ENCODE measurements at regions not wholly inside any gene's neighbourhood (a gene's known extent, or its start where the extent isn't known, plus 50 kb on each side); places are given as distances from the start of the nearest gene placed in this dataset.

DNA sequence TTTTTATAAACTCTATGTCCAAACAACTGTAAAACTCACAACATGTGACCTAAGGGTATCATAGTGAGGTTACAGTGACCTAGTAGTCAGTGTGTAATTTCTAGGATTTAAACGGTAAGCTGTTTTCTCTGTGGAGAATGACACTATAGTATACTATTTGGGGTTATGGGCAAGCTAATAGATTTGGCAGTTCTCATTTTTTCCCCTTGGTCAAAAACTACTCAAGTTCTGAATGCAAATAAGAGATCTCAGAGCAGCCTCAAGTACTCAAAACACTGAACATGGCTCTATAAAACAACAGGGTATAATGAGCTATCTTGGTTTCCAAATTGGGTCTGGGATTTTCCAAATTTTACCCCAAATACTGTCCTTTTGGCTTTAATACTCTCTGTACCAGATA, 88.5 kb upstream of the HMCN1 start:
- no peak for DNase-seq (ENCODE audit: low read depth in 4 of 4, low spot score in 1 of 4)

DNA sequence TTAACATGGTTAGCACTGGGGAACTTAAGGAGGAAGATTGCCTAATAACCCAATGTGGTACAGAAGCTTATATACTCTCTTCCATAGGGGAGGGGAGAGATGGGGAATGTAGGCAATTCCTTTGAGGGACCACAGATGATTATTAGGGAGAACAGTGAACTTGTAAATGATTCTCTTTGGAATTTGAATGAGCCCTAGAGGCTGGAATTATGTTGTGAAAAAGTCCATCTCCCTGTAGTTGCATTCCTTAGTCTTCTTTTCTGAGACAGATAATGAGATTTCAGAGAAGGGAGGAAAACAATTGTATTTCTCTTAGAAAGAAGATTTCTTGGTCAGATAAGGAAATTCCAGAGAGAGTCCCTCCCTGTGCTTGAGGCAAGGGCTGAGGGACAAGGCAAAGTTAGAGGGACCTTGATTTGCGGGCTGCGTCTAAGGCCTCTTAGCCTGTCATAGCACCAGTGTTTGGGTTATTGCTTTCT, 89.0 kb upstream of the HMCN1 start:
- no peak for DNase-seq (ENCODE audit: low read depth in 4 of 4, low spot score in 1 of 4)

DNA sequence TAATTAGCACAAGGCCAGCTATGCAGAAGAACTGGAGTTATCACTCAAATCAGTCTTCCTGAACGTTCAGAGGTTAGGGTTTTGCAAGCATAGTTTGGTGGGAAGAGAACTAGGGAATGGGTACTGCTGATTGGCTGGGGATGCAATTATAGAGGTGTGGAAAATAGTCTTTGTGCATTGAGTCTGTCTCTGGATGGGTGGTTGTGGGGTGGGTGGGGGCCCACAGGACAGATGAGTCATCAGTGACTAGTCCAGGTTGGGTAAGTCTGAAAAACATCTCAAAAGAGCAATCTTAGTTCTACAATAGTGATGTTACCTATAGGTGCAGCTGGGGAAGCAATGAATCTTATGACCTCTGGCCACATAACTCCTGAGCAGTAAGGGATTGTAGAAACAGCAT, 89.7 kb upstream of the HMCN1 start:
- DNase-seq (ENCODE audit: low read depth in 4 of 4, low spot score in 1 of 4): no peak

- peak in 1 of 4 experiments; percentile 4 for DNase-seq (ENCODE audit: low read depth in 4 of 4, low spot score in 1 of 4)
These were observed 97.3 kb upstream of the HMCN1 start for GRCh38 chr1:185636848-185637247.

DNA sequence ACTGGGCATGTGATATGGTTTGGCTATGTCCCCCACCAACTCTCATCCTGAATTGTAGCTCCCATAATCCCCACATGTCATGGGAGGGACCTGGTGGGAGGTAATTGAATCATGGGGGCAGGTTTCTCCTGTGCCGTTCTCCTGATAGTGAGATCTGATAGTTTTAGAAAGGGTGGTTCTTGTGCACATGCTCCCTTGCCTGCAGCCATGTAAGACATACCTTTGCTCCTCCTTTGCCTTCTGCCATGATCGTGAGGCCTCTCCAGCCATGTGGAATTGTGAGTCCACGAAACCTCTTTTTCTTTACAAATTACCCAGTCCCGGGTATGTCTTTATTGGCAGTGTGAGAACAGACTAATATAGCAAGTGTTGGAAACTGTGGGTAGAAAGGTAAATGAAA, 99.5 kb upstream of the HMCN1 start:
- no peak for DNase-seq (ENCODE audit: low read depth in 4 of 4, low spot score in 1 of 4)

DNA sequence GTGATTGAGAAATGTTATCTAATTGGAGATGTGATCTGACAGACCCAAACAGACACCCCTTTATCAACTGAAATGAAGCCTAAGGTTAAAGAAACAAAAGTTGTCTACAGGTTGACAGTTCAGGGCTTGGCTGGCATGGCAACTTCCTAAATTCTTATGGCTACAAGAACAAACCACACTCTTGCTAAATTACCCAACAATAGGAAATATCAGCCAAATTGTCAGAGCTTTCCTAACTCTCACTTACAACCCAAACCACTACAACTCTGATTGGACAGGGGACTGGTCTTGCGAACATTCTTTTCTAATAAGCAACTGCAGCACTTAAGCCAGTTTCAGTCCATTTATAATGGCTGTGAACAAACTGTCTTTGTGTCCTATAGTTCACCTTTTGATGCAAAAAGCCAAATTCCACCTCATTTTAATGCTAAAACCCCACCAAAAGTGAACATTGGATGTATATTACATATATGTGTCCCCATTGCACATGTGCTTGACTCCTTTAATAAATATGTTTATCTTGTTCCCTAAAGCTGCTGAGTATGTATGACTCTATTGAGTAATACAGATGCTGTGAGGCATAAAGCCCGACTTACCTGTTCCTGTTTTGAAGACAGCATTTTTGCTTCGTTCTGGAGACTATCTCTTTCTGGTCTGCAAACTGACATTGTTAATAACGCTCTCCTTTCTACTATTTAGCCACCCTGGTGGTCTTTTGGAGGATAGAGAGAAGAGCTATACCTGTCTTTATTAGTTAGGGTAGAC, 101.3 kb upstream of the HMCN1 start:
- no peak for DNase-seq (ENCODE audit: low read depth in 4 of 4, low spot score in 1 of 4)

DNA sequence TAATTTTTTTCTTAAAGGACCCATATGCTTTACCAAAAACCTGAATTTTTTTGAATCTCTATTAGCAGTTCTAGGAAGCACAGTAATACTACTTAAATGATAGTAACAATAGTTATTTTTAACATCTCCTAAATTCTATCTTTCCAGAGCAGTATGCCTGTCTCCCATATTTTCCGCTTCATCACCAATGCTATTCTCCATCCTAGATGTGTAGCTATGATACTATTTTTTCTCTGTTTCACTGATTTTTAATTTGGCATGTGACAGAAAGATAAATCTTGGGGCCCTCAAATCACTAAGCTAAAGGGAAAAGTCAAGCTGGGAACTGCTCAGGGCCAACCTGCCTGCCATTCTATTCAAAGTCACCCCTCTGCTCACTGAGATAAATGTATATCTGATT, 102.3 kb upstream of the HMCN1 start:
- no peak for DNase-seq (ENCODE audit: low read depth in 4 of 4, low spot score in 1 of 4)

DNA sequence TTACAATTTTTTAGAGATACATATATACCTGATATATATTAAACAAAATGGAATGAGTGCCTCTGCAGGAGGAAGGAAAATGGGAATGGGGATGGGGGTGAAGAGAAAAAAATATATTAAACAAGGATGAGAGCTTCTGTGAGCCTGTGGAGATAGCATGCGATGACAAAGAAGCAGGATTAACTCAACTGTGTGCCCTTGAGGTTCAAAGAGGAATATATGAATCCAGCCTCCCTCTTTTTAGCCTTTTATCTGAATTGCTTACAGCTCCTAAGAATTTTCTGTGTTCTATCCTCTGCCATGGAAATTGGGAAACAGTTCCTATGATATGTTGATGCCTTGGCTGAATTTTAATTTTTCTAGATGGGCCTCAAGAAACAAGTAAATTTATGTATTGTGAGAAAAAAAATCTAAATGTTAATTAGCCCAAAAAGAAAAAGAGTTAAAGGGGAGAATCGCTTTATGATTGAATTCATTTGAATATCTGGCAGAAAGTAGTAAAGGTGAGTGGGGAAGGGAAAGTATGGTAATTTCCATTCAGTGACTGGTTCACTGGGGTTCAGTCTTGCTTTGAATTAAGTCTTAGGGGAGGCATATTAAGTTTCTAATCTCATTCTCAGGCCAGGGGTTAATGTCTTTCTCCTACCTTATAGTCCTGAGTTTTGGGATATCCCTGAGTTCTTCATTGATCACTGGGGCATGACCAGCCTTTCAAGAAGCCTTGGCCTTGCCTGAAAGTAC, 106.3 kb upstream of the HMCN1 start:
- no peak for DNase-seq (ENCODE audit: low read depth in 4 of 4, low spot score in 1 of 4)

GRCh38 chr1:185627171-185627570, 107.0 kb upstream of the HMCN1 start:
- no peak for DNase-seq (ENCODE audit: low read depth in 4 of 4, low spot score in 1 of 4)

DNA sequence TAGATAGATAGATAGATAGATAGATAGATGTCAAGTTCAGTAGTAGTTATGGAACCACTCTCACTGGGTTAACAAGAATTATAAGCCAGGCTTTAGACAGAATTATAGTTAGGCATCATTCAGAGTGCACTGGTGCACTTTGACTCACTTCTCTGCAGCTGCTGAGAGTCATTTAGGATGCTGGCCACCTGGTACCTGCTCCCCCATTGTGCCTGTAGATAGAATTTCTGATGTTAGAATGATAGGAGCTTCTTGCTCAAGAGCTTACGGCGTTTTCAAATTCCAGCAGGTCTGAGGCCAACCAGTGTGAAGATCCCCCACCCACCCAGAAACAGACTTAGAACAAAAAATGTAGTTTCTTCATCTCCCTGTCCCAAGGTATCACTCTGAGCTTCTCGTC, 107.8 kb upstream of the HMCN1 start:
- DNase-seq (ENCODE audit: low read depth in 4 of 4, low spot score in 1 of 4): no peak

DNA sequence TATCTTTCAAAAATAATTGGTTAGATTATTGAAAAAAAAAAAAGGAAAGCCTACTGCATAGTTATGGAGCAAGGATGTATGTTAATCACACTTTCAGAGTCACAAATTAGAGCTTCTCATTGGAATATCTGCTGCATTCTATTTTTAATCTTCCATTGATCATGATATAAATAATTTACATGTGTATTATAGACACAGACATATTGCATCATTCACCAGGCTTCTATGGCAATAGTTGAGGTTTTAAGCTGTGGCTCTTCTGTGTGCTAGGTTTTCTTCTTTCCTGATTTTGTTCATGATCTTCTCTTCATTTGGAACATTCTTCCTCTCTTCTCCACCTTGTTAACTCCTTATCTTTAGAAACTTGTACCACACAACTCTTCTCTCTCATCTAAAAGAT, 123.2 kb upstream of the HMCN1 start:
- no peak for DNase-seq (ENCODE audit: low read depth in 4 of 4, low spot score in 1 of 4)

DNA sequence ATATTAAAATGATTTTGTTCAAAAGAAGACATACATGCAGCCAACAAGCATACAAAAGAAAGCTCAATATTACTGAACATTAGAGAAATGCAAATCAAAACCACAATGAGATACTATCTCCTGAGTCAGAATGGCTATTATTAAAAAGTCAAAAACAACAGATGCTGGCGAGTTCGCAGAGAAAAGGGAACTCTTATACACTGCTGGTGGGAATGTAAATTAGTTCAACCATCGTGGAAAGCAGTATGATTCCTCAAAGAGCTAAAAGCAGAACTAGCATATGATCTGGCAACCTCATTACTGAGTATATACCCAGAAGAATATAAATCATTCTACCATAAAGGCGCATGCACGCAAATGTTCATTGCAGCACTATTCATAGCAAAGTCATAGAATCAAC, 126.0 kb upstream of the HMCN1 start:
- no peak for DNase-seq (ENCODE audit: low read depth in 4 of 4, low spot score in 1 of 4)

DNA sequence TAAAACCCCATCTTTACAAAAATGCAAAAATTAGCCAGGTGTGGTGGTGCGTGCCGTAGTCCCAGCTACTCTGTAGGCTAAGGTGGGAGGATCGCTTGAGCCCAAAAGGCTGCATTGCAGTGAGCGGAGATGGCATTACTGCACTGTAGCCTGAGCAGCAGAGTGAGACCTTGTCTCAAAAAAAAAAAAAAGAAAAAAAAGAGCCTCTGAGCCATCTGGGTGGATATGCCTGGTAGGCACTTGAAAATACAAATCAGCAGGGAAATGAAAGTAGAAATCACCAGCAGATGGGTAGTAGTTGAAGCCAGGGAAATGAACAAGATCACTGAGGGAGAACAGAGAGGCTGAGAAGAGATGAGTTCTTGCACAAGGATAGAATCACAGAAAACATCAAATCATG, 131.0 kb upstream of the HMCN1 start:
- no peak for DNase-seq (ENCODE audit: low read depth in 4 of 4, low spot score in 1 of 4)

GRCh38 chr1:185601189-185601588, 133.0 kb upstream of the HMCN1 start:
- DNase-seq (ENCODE audit: low read depth in 4 of 4, low spot score in 1 of 4): no peak

DNA sequence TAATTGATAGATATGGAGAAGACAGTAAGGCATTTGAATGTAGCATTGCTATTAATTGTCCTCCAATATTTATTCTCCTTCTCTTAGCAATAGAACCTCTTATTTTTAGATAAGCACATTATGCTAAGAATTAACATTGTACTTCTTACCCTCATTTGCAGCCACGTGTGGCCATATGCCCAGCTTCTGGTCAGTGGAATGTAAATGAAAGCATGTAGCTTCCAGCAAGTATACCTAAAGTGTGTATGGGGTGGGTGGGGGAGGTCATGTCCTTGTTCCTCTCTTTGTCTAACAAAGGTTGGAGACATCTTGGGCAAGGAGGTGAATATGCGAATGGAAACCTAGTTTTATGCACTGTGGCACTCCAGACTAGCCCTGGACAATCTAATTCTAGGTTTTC, 133.6 kb upstream of the HMCN1 start:
- DNase-seq (ENCODE audit: low read depth in 4 of 4, low spot score in 1 of 4): no peak

- no peak for DNase-seq (ENCODE audit: low read depth in 4 of 4, low spot score in 1 of 4)
These were observed 135.9 kb upstream of the HMCN1 start for GRCh38 chr1:185598332-185598731.

DNA sequence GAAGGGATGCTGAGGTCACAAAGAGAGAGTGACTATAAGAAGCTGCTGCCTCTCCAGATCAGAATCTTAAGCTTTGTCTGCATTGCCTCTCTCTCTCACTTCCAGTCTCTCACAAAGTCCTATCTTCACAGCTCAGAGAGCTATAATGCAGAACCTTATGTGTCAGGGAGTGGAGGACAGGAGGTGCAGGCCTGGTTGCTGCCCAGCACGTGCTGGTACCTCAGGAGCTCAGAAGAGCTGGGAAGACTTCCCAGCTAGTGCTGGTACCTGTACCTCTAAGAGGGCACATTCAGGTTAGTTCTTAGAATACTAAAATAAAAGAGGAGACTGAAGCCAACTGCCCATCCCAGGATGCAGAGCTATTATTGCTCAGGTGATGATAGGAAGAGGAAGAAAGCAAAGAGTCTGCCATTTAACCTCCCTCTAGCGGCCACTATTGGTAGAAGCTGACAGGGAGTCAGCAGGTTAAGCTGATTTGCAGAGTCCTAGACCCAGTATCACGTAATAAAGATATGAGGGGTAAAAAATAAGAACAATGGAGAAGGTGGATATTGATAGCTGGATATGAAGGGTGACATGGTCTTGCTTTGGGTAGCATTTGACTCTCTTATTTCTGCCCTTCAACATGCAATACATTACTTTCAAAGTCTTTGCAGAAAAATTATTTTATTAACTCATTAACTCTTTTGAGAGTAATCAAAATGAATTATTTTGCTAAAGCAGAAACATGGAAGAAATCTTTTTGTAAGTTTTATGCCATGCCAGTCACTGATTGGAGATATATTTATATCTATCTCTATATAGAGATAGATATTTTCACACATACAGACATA, 138.1 kb upstream of the HMCN1 start:
- DNase-seq (ENCODE audit: low read depth in 4 of 4, low spot score in 1 of 4): peak in 3 of 4 experiments; percentile 7 to 22 (median 18)

DNA sequence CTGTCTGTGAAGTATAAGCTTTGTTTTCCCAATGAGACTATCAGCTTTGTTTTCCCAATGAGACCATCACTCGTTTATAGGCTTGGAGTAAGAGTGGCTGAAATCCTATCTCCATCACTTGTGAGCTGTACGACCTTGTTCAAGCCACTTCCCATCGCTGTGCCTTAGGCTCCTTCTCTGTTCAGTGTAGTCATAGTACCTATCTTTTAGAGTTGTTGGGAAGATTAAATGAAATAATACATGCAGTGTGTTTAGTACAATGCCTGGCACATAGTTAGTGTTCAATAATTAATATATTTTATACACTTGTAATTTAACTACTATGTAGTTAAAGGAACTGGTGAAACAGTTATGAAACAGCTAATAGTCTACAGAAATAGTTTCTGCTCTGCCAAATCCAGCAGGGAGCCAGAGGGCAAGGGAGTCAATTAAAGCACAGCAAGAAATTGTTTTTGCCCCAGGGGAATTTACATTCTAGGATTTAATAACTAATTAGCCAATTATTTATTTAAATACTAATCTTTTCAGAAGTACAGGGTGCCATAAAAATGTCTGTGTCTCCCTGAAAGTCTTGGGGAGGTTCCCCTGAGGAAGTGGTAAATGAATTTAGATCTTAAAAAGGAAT, 139.3 kb upstream of the HMCN1 start:
- DNase-seq (ENCODE audit: low read depth in 4 of 4, low spot score in 1 of 4): no peak

GRCh38 chr1:185593271-185593670, 140.9 kb upstream of the HMCN1 start:
- DNase-seq (ENCODE audit: low read depth in 4 of 4, low spot score in 1 of 4): no peak

DNA sequence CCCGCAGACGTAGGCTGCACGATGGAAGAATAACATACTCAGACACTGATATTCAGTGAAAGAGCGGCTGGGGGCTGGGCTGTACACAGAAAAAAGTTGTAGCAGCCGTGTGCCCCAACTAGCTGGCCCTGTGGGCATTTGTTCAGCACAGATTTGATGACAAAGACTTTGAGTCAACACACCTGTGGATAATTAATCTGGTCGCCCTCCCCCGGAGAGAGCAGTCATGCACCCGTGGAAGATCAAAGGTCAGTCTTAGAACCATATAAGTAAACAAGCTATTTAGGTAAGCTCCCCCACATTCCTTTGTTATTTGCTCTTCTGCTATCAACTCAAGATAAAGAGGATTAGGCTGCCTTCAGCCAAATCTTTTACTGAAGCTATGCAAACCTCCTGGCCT, 148.4 kb upstream of the HMCN1 start:
- DNase-seq (ENCODE audit: low read depth in 4 of 4, low spot score in 1 of 4): no peak

DNA sequence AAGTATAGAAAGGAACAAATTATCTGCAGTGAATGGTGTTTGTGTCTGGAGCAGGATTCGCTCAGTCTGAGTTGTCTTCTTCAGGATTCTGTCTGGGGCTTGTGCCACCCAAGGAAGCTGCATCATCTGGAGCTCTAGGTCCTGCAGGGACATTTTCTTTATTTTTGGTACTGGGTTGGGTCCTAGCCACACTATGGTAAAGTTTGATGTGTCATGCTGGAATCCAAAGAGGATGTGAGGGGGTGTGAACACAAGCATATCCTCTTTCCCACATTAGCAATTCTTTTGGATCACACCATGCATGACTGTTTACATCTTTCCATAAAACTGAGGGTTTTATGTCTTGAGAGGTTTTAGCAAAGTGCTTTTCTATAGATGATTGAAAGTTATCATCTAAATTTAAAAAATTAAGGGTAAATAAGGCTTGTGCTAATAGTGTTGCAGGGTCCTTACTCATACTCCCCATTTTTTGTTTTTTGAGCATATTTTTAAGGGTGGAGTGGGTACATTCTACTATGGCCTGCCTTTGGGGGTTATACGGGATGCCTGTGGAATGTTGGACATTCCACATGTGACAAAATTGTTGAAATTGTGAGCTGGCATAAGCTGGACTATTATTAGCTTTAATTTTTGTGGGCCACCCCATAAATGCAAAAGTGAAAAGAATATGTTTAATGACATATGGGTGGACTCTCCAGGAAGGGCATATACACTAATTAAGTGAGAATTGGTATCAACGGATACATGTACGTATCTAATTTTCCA, 152.0 kb upstream of the HMCN1 start:
- DNase-seq (ENCODE audit: low read depth in 4 of 4, low spot score in 1 of 4): no peak

All from stimulated activated CD4-positive, alpha-beta T cell treated with anti-CD3 and anti-CD28 coated beads, Interleukin-1b, Interleukin-23, amount 100 ng/mL, for 24 hours (primary cell).